ENCODE measurements at regions not wholly inside any gene's neighbourhood (a gene's known extent, or its start where the extent isn't known, plus 50 kb on each side); places are given as distances from the start of the nearest gene placed in this dataset.
"Not testable (repeated sequence)": the region's sequence is repeated elsewhere in the genome, so short reads cannot be mapped to it uniquely, and the experiment has no call there.

- Mint-ChIP-seq H3K27me3 (no peaks in the 10 kb centered on the region), H3K4me1 (ENCODE audit: low read depth) (no peaks in the 10 kb centered on the region), H3K9me3 (ENCODE audit: low read depth) (no peaks in the 10 kb centered on the region), H3K36me3 (ENCODE audit: insufficient read depth) (no peaks in the 10 kb centered on the region), H3K4me3 (ENCODE audit: low read depth) (no peak overlapping the region), H3K27ac (no peak overlapping the region)
- no peak for TF ChIP-seq CTCF (IDR thresholded peaks at IDR 0.05; ENCODE audit: unreplicated experiment)
- no peak for DNase-seq (ENCODE audit: low spot score, unreplicated experiment)
Observed at GRCh38 chr13:37294472-37294871, 189.0 kb upstream of the CSNK1A1L start.

GRCh38 chr13:37293295-37293694, 187.8 kb upstream of the CSNK1A1L start:
- Mint-ChIP-seq H3K27ac (no peak overlapping the region), H3K36me3 (ENCODE audit: insufficient read depth) (no peaks in the 10 kb centered on the region), H3K4me3 (ENCODE audit: low read depth) (no peak overlapping the region), H3K4me1 (ENCODE audit: low read depth) (no peaks in the 10 kb centered on the region), H3K9me3 (ENCODE audit: low read depth) (no peaks in the 10 kb centered on the region), H3K27me3 (no peaks in the 10 kb centered on the region)
- DNase-seq (ENCODE audit: low spot score, unreplicated experiment) = no peak
- no peak for TF ChIP-seq CTCF (IDR thresholded peaks at IDR 0.05; ENCODE audit: unreplicated experiment)

DNA sequence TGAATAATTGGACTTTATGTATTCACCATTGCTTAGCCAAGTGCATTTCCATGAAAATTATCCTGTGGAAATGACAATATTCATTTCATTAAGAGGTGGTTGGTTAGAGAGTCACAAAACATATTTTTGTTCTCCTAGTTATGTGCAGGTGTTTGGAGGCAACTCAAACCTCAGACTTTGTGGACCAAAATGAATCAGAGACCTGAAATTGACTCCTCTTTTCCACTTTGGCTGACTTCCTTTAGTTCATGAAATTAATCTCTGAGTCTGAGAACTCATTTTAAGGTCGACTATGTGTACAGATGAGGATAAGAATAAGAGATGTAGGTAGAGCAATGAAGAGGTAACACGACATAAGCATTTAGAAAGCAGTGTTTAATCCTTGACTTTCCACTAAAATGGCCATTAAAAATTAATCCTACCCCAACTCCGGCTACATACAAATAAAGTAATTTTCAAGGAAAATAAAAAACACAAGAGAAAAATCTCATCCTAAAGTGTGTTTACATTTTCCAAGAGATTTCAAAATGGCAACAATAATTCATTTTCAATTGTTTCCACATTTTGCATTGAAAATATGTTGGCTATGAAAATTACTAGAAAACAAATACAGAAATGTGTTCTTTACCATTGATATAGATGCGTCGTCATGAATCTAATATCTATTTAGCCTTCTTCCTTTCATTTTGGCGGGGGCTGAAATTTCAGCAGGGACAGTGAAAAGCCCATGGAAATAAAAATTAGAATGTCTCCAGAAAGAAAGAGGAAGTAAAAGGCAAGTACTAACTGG, 185.4 kb upstream of the CSNK1A1L start:
- no peaks in the 10 kb centered on the region for H3K4me1 Mint-ChIP-seq (ENCODE audit: low read depth)
- no peaks in the 10 kb centered on the region for H3K27me3 Mint-ChIP-seq
- DNase-seq (ENCODE audit: low spot score, unreplicated experiment) = no peak
- no peak for TF ChIP-seq CTCF (IDR thresholded peaks at IDR 0.05; ENCODE audit: unreplicated experiment)
- H3K36me3 Mint-ChIP-seq (ENCODE audit: insufficient read depth) = no peaks in the 10 kb centered on the region
- H3K27ac Mint-ChIP-seq = no peak overlapping the region
- H3K9me3 Mint-ChIP-seq (ENCODE audit: low read depth) = peaks cover 12% of the 10 kb centered on the region
- H3K4me3 Mint-ChIP-seq (ENCODE audit: low read depth) = no peak overlapping the region

DNA sequence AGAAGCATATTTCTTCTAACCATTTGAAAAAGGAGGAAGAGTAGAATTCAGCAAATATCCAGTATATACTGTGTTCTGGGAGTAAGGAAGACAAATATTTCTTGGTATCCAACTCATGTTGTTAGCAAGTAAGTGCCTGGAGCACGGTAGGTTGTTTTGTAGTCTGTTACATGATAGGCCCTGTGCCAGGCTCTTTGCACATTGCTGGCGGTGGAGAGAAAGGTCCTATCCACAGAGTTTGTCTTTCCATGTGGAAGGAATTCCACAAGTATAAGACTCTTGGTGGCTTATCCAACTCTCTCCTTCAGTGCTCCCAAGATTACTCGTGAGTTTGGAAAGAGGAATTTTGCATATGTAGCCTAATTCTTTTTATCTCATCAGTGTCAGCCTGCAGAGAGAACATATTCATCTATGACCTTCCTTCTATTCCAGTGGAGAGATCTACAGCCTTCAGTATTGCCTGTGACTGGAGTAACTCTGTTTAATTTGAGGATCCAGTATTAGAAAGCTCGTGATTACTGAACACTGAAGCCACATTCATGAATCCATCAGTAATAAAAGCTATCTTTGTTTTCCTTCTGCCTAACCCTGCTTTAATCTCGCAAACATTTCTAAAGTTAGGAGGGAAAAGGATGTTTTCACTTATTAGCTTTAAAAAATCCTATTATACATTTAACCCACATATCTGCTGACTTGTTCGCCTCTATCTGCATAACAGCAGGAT, 183.9 kb upstream of the CSNK1A1L start:
- no peaks in the 10 kb centered on the region for H3K27me3 Mint-ChIP-seq
- H3K27ac Mint-ChIP-seq = no peak overlapping the region
- peaks cover 2% of the 10 kb centered on the region for H3K4me1 Mint-ChIP-seq (ENCODE audit: low read depth)
- TF ChIP-seq CTCF (IDR thresholded peaks at IDR 0.05; ENCODE audit: unreplicated experiment) = no peak
- no peak for DNase-seq (ENCODE audit: low spot score, unreplicated experiment)
- no peaks in the 10 kb centered on the region for H3K36me3 Mint-ChIP-seq (ENCODE audit: insufficient read depth)
- H3K9me3 Mint-ChIP-seq (ENCODE audit: low read depth) = peaks cover 15% of the 10 kb centered on the region
- H3K4me3 Mint-ChIP-seq (ENCODE audit: low read depth) = no peak overlapping the region

- DNase-seq (ENCODE audit: low spot score, unreplicated experiment) = no peak
- Mint-ChIP-seq H3K4me3 (ENCODE audit: low read depth) (no peak overlapping the region), H3K27me3 (no peaks in the 10 kb centered on the region), H3K36me3 (ENCODE audit: insufficient read depth) (no peaks in the 10 kb centered on the region), H3K4me1 (ENCODE audit: low read depth) (peaks cover 7% of the 10 kb centered on the region), H3K27ac (no peak overlapping the region), H3K9me3 (ENCODE audit: low read depth) (peaks cover 22% of the 10 kb centered on the region)
- TF ChIP-seq CTCF (IDR thresholded peaks at IDR 0.05; ENCODE audit: unreplicated experiment) = no peak
Observed at GRCh38 chr13:37288057-37288720, 182.7 kb upstream of the CSNK1A1L start.

- H3K4me3 Mint-ChIP-seq (ENCODE audit: low read depth); DNase-seq (ENCODE audit: low spot score, unreplicated experiment); H3K27me3 Mint-ChIP-seq; H3K36me3 Mint-ChIP-seq (ENCODE audit: insufficient read depth); H3K27ac Mint-ChIP-seq; H3K4me1 Mint-ChIP-seq (ENCODE audit: low read depth): not testable (repeated sequence)
- H3K9me3 Mint-ChIP-seq (ENCODE audit: low read depth) = peaks cover 23% of the 10 kb centered on the region
Observed at GRCh38 chr13:37280231-37280630, 174.8 kb upstream of the CSNK1A1L start.
